ENCODE measurements at regions not wholly inside any gene's neighbourhood (a gene's known extent, or its start where the extent isn't known, plus 50 kb on each side); places are given as distances from the start of the nearest gene placed in this dataset.

GRCh38 chr2:149972066-149972465 lies 384.5 kb upstream of the MMADHC start:
- TF ChIP-seq, protein P1, sequence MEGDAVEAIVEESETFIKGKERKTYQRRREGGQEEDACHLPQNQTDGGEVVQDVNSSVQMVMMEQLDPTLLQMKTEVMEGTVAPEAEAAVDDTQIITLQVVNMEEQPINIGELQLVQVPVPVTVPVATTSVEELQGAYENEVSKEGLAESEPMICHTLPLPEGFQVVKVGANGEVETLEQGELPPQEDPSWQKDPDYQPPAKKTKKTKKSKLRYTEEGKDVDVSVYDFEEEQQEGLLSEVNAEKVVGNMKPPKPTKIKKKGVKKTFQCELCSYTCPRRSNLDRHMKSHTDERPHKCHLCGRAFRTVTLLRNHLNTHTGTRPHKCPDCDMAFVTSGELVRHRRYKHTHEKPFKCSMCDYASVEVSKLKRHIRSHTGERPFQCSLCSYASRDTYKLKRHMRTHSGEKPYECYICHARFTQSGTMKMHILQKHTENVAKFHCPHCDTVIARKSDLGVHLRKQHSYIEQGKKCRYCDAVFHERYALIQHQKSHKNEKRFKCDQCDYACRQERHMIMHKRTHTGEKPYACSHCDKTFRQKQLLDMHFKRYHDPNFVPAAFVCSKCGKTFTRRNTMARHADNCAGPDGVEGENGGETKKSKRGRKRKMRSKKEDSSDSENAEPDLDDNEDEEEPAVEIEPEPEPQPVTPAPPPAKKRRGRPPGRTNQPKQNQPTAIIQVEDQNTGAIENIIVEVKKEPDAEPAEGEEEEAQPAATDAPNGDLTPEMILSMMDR (IDR thresholded peaks at IDR 0.05; ENCODE audit: low read depth, low read length), result no peak
- TF ChIP-seq EZH2phosphoT487 (IDR thresholded peaks at IDR 0.05; ENCODE audit: low read depth), result no peak
